Right lobe of liver (tissue), 6 donors: ENCODE measurements at regions not wholly inside any gene's neighbourhood (a gene's known extent, or its start where the extent isn't known, plus 50 kb on each side); places are given as distances from the start of the nearest gene placed in this dataset.

Experiments
- ATAC-seq, 4 donors: fragments of 200-7000 bp; cut with Tn5 transposase; one replicate each; pipeline ENCODE4 v1.9.1; 2020; ENCODE audit warnings: mild to moderate bottlenecking in 4 of 4, moderate library complexity in 4 of 4
- DNase-seq, 3 donors: peaks; one replicate each; pipeline ENCODE4 v3.0.0-alpha.2; 2020
- H3K27ac ChIP-seq, 3 donors: fragments of 200-600 bp; one replicate each; pipeline ENCODE4 v1.8.0; 2022
- H3K27me3 ChIP-seq, 2 donors: fragments of 200-600 bp; one replicate each; pipeline ENCODE4 v1.8.0; 2022
- H3K36me3 ChIP-seq, 4 donors: fragments of 200-600 bp; sonication (generic) in 1 of 4; one replicate each; pipeline versions ENCODE4 v1.5.1 to v1.8.0; 2017 to 2022; ENCODE audit warnings: control low read depth in 1 of 4
- H3K4me1 ChIP-seq, 4 donors: fragments of 200-600 bp; sonication (generic) in 1 of 4; one replicate each; pipeline versions ENCODE4 v1.5.1 to v1.8.0; 2017 to 2022; ENCODE audit warnings: control low read depth in 1 of 4
- H3K4me3 ChIP-seq, 3 donors: fragments of 200-600 bp; one replicate each; pipeline ENCODE4 v1.8.0; 2022
- H3K9me3 ChIP-seq, 4 donors: fragments of 200-600 bp; sonication (generic) in 1 of 4; one replicate each; pipeline versions ENCODE4 v1.5.1 to v1.8.0; 2017 to 2022; ENCODE audit warnings: control low read depth in 1 of 4
- CTCF ChIP-seq, 4 donors: fragments of 200-600 bp in 3 of 4; fragments of 450-650 bp in 1 of 4; IDR thresholded peaks; one replicate each; pipeline versions ENCODE4 v1.5.1 to v1.8.0; 2016 to 2022; ENCODE audit warnings: antibody characterized with exemption in 4 of 4, mild to moderate bottlenecking in 2 of 4
- POLR2A ChIP-seq: fragments of 450-650 bp; IDR thresholded peaks from one replicate; pipeline ENCODE4 v1.6.1; 2017; ENCODE audit warnings: antibody characterized with exemption, mild to moderate bottlenecking
- WGBS: methylation state at CpG from one replicate; pipeline ENCODE4 v1.1.6; 2018; ENCODE audit warnings: low coverage, low lambda C conversion rate; ENCODE audit not compliant: insufficient coverage; ENCODE audit errors: missing lambda C conversion rate; 5-methylcytosine and 5-hydroxymethylcytosine counted together
- intact Hi-C, 2 donors: fragments of 100-400 bp; cut with DNase I; formaldehyde crosslinking; loops; one replicate each; pipeline versions ENCODE4 v1.11.2 to v1.14.1; 2022
- donor health status: DM: no; HTN: yes; CAD: no.
- donor health status: DM: no; HTN: no; CAD: no.
- donor health status: DM: no; HTN: no; CAD: no.
- donor health status: DM: no; HTN: yes; CAD: no.
- donor health status: DM: no; HTN: yes; CAD: no.

- Histone ChIP-seq H3K36me3 (no peaks in the 10 kb centered on the region), H3K27ac (no peak overlapping the region), H3K9me3 (no peaks in the 10 kb centered on the region), H3K27me3 (no peaks in the 10 kb centered on the region), H3K4me1 (no peaks in the 10 kb centered on the region), H3K4me3 (no peak overlapping the region)
- intact Hi-C loops: no loop called here
- WGBS: 33% methylated on average over 2 of the region's 2 CpGs
- DNase-seq (no peak), ATAC-seq (no peak)
- no peak for TF ChIP-seq CTCF (IDR thresholded peaks at IDR 0.05)
- TF ChIP-seq POLR2A: no peak
These were observed 342.7 kb downstream of the AASDHPPT start for GRCh38 chr11:106420048-106420665.

- DNase-seq (no peak), ATAC-seq (no peak)
- H3K4me1 ChIP-seq: no peaks in the 10 kb centered on the region
- TF ChIP-seq POLR2A (no peak), CTCF (IDR thresholded peaks at IDR 0.05) (no peak)
- intact Hi-C loops: no loop called here
- no peaks in the 10 kb centered on the region for H3K9me3 ChIP-seq
- no peak overlapping the region for H3K4me3 ChIP-seq
- no peaks in the 10 kb centered on the region for H3K36me3 ChIP-seq
- no peak overlapping the region for H3K27ac ChIP-seq
- no peaks in the 10 kb centered on the region for H3K27me3 ChIP-seq
These were observed 343.2 kb downstream of the AASDHPPT start for GRCh38 chr11:106420686-106421085.

- ATAC-seq: no peak
- DNase-seq: no peak
- WGBS: 25% methylated on average over 1 of the region's 1 CpG
These were observed 344.3 kb downstream of the AASDHPPT start for GRCh38 chr11:106421676-106422292.

GRCh38 chr11:106422583-106422982 lies 345.1 kb downstream of the AASDHPPT start:
- ATAC-seq (no peak), DNase-seq (no peak)
- Histone ChIP-seq H3K27me3 (no peaks in the 10 kb centered on the region), H3K4me3 (no peak overlapping the region), H3K36me3 (no peaks in the 10 kb centered on the region), H3K9me3 (no peaks in the 10 kb centered on the region), H3K4me1 (no peaks in the 10 kb centered on the region), H3K27ac (no peak overlapping the region)
- 54% methylated on average over 3 of the region's 3 CpGs for WGBS
- no peak for TF ChIP-seq CTCF (IDR thresholded peaks at IDR 0.05)
- TF ChIP-seq POLR2A: no peak
- intact Hi-C loops: no loop called here

More at GRCh38 chr11:106421676-106422292, 344.3 kb downstream of the AASDHPPT start:
- TF ChIP-seq POLR2A: no peak
- no peak for TF ChIP-seq CTCF (IDR thresholded peaks at IDR 0.05)
- no peaks in the 10 kb centered on the region for H3K36me3 ChIP-seq
- no peaks in the 10 kb centered on the region for H3K27me3 ChIP-seq
- no peaks in the 10 kb centered on the region for H3K9me3 ChIP-seq
- H3K4me1 ChIP-seq: no peaks in the 10 kb centered on the region
- no peak overlapping the region for H3K4me3 ChIP-seq
- no peak overlapping the region for H3K27ac ChIP-seq
- intact Hi-C loops: no loop called here
